ENCODE measurements at regions not wholly inside any gene's neighbourhood (a gene's known extent, or its start where the extent isn't known, plus 50 kb on each side); places are given as distances from the start of the nearest gene placed in this dataset.

DNA sequence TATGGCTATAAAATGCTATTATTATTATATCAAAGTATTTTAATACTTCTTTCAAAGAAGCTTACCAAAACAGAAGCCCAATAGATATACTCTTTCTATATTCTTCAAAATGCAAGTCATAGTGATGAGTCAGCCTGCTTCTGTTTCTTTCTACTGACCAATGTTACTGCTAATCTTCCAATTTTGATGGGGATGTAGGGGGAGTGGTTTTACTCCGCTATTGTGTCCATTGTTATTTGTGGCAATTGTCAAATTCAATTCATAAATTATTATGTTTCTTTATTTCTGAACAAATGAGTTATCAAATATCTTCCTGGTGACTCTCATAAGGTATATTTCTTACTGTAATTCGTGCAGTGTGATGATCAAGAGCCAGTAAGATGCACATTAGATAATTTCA, 221.5 kb upstream of the DEFB112 start:
- TF ChIP-seq, protein P1, sequence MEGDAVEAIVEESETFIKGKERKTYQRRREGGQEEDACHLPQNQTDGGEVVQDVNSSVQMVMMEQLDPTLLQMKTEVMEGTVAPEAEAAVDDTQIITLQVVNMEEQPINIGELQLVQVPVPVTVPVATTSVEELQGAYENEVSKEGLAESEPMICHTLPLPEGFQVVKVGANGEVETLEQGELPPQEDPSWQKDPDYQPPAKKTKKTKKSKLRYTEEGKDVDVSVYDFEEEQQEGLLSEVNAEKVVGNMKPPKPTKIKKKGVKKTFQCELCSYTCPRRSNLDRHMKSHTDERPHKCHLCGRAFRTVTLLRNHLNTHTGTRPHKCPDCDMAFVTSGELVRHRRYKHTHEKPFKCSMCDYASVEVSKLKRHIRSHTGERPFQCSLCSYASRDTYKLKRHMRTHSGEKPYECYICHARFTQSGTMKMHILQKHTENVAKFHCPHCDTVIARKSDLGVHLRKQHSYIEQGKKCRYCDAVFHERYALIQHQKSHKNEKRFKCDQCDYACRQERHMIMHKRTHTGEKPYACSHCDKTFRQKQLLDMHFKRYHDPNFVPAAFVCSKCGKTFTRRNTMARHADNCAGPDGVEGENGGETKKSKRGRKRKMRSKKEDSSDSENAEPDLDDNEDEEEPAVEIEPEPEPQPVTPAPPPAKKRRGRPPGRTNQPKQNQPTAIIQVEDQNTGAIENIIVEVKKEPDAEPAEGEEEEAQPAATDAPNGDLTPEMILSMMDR (conservative IDR thresholded peaks at IDR 0.05; ENCODE audit: low read depth, low read length) = no peak
- TF ChIP-seq EZH2 (IDR thresholded peaks at IDR 0.05; ENCODE audit: borderline replicate concordance, low read depth, low read length, poor library complexity, severe bottlenecking) = no peak

Data from A673 (cell line).